ENCODE measurements at regions not wholly inside any gene's neighbourhood (a gene's known extent, or its start where the extent isn't known, plus 50 kb on each side); places are given as distances from the start of the nearest gene placed in this dataset.

DNA sequence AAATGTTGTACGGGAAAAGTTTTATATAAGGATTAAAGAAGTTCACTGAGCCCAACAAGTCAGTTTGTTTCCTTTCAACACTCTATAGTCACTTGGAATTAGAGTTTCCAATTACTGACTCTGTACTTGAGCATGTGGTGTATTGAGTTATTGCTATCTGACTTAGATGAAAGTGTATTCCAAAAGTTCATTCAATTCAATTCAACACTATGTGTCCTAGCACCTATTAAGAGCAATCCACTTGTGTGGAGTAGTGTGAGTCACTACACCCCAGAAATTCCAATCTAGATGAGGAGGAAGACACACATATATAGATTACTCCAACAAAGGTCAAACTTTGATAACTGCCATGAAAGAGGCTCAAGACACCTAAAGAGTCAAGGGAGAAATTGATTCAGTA lies 98.2 kb upstream of the SLCO6A1 start:
- intact Hi-C loops (cut with DNase I, micrococcal nuclease), result no loop called here
- POLR2A ChIA-PET, result no interaction called here
- no peaks in the 10 kb centered on the region for H3K4me1 ChIP-seq (ENCODE audit: insufficient read depth, low read length)
- no peaks in the 10 kb centered on the region for H3K36me3 ChIP-seq (ENCODE audit: insufficient read depth, low read length)
- peaks cover 2% of the 10 kb centered on the region for H3K9me3 Mint-ChIP-seq
- H3K4me3 Mint-ChIP-seq, result no peak overlapping the region
- peaks cover 14% of the 10 kb centered on the region for H3K4me1 Mint-ChIP-seq (ENCODE audit: low read depth)
- no peaks in the 10 kb centered on the region for H3K27me3 Mint-ChIP-seq
- no peak overlapping the region for H3K27ac ChIP-seq (ENCODE audit: low read depth in 1 of 2, low read length in 2 of 2)
- no peaks in the 10 kb centered on the region for H3K36me3 Mint-ChIP-seq (ENCODE audit: low read depth)
- TF ChIP-seq, protein P1, sequence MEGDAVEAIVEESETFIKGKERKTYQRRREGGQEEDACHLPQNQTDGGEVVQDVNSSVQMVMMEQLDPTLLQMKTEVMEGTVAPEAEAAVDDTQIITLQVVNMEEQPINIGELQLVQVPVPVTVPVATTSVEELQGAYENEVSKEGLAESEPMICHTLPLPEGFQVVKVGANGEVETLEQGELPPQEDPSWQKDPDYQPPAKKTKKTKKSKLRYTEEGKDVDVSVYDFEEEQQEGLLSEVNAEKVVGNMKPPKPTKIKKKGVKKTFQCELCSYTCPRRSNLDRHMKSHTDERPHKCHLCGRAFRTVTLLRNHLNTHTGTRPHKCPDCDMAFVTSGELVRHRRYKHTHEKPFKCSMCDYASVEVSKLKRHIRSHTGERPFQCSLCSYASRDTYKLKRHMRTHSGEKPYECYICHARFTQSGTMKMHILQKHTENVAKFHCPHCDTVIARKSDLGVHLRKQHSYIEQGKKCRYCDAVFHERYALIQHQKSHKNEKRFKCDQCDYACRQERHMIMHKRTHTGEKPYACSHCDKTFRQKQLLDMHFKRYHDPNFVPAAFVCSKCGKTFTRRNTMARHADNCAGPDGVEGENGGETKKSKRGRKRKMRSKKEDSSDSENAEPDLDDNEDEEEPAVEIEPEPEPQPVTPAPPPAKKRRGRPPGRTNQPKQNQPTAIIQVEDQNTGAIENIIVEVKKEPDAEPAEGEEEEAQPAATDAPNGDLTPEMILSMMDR (IDR thresholded peaks at IDR 0.05), result no peak
- no peaks in the 10 kb centered on the region for H3K27me3 ChIP-seq (ENCODE audit: control insufficient read depth in 1 of 2, insufficient read depth in 2 of 2, low read length in 2 of 2)
- CTCF ChIA-PET, result no interaction called here
- H3K9me3 ChIP-seq (ENCODE audit: control insufficient read depth in 1 of 2, insufficient read depth in 1 of 2, low read length in 2 of 2), result no peaks in the 10 kb centered on the region
- H3K27ac Mint-ChIP-seq, result no peak overlapping the region
- ATAC-seq (ENCODE audit: poor library complexity) (no peak), DNase-seq (no peak)
- H3K4me3 ChIP-seq (ENCODE audit: low read length), result no peak overlapping the region

- Mint-ChIP-seq H3K4me1 (ENCODE audit: low read depth) (peaks cover 14% of the 10 kb centered on the region), H3K27ac (no peak overlapping the region), H3K36me3 (ENCODE audit: low read depth) (no peaks in the 10 kb centered on the region), H3K27me3 (no peaks in the 10 kb centered on the region), H3K4me3 (no peak overlapping the region), H3K9me3 (no peaks in the 10 kb centered on the region)
- Histone ChIP-seq H3K4me1 (ENCODE audit: insufficient read depth, low read length) (no peaks in the 10 kb centered on the region), H3K27ac (ENCODE audit: low read depth in 1 of 2, low read length in 2 of 2) (no peak overlapping the region), H3K4me3 (ENCODE audit: low read length) (no peak overlapping the region), H3K9me3 (ENCODE audit: control insufficient read depth in 1 of 2, insufficient read depth in 1 of 2, low read length in 2 of 2) (no peaks in the 10 kb centered on the region), H3K36me3 (ENCODE audit: insufficient read depth, low read length) (no peaks in the 10 kb centered on the region), H3K27me3 (ENCODE audit: control insufficient read depth in 1 of 2, insufficient read depth in 2 of 2, low read length in 2 of 2) (no peaks in the 10 kb centered on the region)
- ATAC-seq (ENCODE audit: poor library complexity) (no peak), DNase-seq (no peak)
- intact Hi-C loops (cut with DNase I, micrococcal nuclease), result no loop called here
- CTCF ChIA-PET, result no interaction called here
- TF ChIP-seq, protein P1 (IDR thresholded peaks at IDR 0.05), result no peak
- POLR2A ChIA-PET, result no interaction called here
Measured at GRCh38 chr5:102599289-102599688, 100.5 kb upstream of the SLCO6A1 start.

- Histone ChIP-seq H3K27ac (ENCODE audit: low read depth in 1 of 2, low read length in 2 of 2) (no peak overlapping the region), H3K36me3 (ENCODE audit: insufficient read depth, low read length) (no peaks in the 10 kb centered on the region), H3K27me3 (ENCODE audit: control insufficient read depth in 1 of 2, insufficient read depth in 2 of 2, low read length in 2 of 2) (no peaks in the 10 kb centered on the region), H3K4me1 (ENCODE audit: insufficient read depth, low read length) (no peaks in the 10 kb centered on the region), H3K4me3 (ENCODE audit: low read length) (no peak overlapping the region), H3K9me3 (ENCODE audit: control insufficient read depth in 1 of 2, insufficient read depth in 1 of 2, low read length in 2 of 2) (no peaks in the 10 kb centered on the region)
- ATAC-seq (ENCODE audit: poor library complexity), result no peak
- H3K27me3 Mint-ChIP-seq, result no peaks in the 10 kb centered on the region
- no peaks in the 10 kb centered on the region for H3K36me3 Mint-ChIP-seq (ENCODE audit: low read depth)
- no peak overlapping the region for H3K27ac Mint-ChIP-seq
- H3K4me1 Mint-ChIP-seq (ENCODE audit: low read depth), result peaks cover 7% of the 10 kb centered on the region
- no peak for DNase-seq
- H3K9me3 Mint-ChIP-seq, result no peaks in the 10 kb centered on the region
- CTCF ChIA-PET, result no interaction called here
- POLR2A ChIA-PET, result no interaction called here
- TF ChIP-seq, protein P1 (IDR thresholded peaks at IDR 0.05), result no peak
- H3K4me3 Mint-ChIP-seq, result no peak overlapping the region
- intact Hi-C loops (cut with DNase I, micrococcal nuclease), result no loop called here
Measured at GRCh38 chr5:102600964-102601363, 102.2 kb upstream of the SLCO6A1 start.
